ENCODE measurements at regions not wholly inside any gene's neighbourhood (a gene's known extent, or its start where the extent isn't known, plus 50 kb on each side); places are given as distances from the start of the nearest gene placed in this dataset.

- 90 to 100% methylated on average over 1 to 2 of the region's 2 CpGs for WGBS, 2 donors (ENCODE audit: low coverage in 1 of 2)
- TF ChIP-seq CTCF (IDR thresholded peaks at IDR 0.05) (no peak), POLR2AphosphoS5 (IDR thresholded peaks at IDR 0.05) (no peak), EP300 (IDR thresholded peaks at IDR 0.05; ENCODE audit: low read depth) (no peak), POLR2A (IDR thresholded peaks at IDR 0.05) (no peak)
- H3K9me3 ChIP-seq, result no peaks in the 10 kb centered on the region
- no peak overlapping the region for H3K27ac ChIP-seq
- no peaks in the 10 kb centered on the region for H3K36me3 ChIP-seq
- intact Hi-C loops (cut with DNase I; ENCODE audit: low total_unique reads), result no loop called here
- no peaks in the 10 kb centered on the region for H3K4me1 ChIP-seq
- H3K4me3 ChIP-seq, result no peak overlapping the region
- no peaks in the 10 kb centered on the region for H3K27me3 ChIP-seq
- DNase-seq, result no peak
- in situ Hi-C loops (cut with MboI; ENCODE audit: low pct_ligation_motif_present in 1 of 4, low pct_unique_long_range_greater_than_20kb in 1 of 4, low sequenced_read_pairs in 3 of 4), result no loop called here
Measured at GRCh38 chr11:95308512-95309035, 77.6 kb upstream of the SESN3 start.

GRCh38 chr11:95307286-95307685 is 76.3 kb upstream of the SESN3 start:
- H3K27ac ChIP-seq, result no peak overlapping the region
- no peaks in the 10 kb centered on the region for H3K27me3 ChIP-seq
- TF ChIP-seq POLR2AphosphoS5 (IDR thresholded peaks at IDR 0.05) (no peak), CTCF (IDR thresholded peaks at IDR 0.05) (no peak), POLR2A (IDR thresholded peaks at IDR 0.05) (no peak), EP300 (IDR thresholded peaks at IDR 0.05; ENCODE audit: low read depth) (no peak)
- no peaks in the 10 kb centered on the region for H3K36me3 ChIP-seq
- in situ Hi-C loops (cut with MboI; ENCODE audit: low pct_ligation_motif_present in 1 of 4, low pct_unique_long_range_greater_than_20kb in 1 of 4, low sequenced_read_pairs in 3 of 4) (no loop called here), intact Hi-C loops (cut with DNase I; ENCODE audit: low total_unique reads) (no loop called here)
- H3K4me1 ChIP-seq, result no peaks in the 10 kb centered on the region
- WGBS, 2 donors (ENCODE audit: low coverage in 1 of 2), result 100% methylated on average over 1 of the region's 1 CpG; no CpG with 5 or more reads in 1 of the 2 donors
- DNase-seq, result no peak
- H3K4me3 ChIP-seq, result no peak overlapping the region
- no peaks in the 10 kb centered on the region for H3K9me3 ChIP-seq

GRCh38 chr11:95306801-95307200 is 75.8 kb upstream of the SESN3 start:
- no peak for TF ChIP-seq EP300 (IDR thresholded peaks at IDR 0.05; ENCODE audit: low read depth)
- no peak for TF ChIP-seq POLR2AphosphoS5 (IDR thresholded peaks at IDR 0.05)
- TF ChIP-seq CTCF (IDR thresholded peaks at IDR 0.05), result no peak
- no peak for TF ChIP-seq POLR2A (IDR thresholded peaks at IDR 0.05)
- no peak for DNase-seq
- in situ Hi-C loops (cut with MboI; ENCODE audit: low pct_ligation_motif_present in 1 of 4, low pct_unique_long_range_greater_than_20kb in 1 of 4, low sequenced_read_pairs in 3 of 4), result no loop called here
- no peaks in the 10 kb centered on the region for H3K36me3 ChIP-seq
- H3K27me3 ChIP-seq, result no peaks in the 10 kb centered on the region
- H3K4me1 ChIP-seq, result no peaks in the 10 kb centered on the region
- intact Hi-C loops (cut with DNase I; ENCODE audit: low total_unique reads), result no loop called here
- 89 to 97% methylated on average over 1 of the region's 1 CpG for WGBS, 2 donors (ENCODE audit: low coverage in 1 of 2)
- no peaks in the 10 kb centered on the region for H3K9me3 ChIP-seq
- no peak overlapping the region for H3K27ac ChIP-seq
- no peak overlapping the region for H3K4me3 ChIP-seq

GRCh38 chr11:95306123-95306522 is 75.1 kb upstream of the SESN3 start:
- intact Hi-C loops (cut with DNase I; ENCODE audit: low total_unique reads), result no loop called here
- WGBS, 2 donors (ENCODE audit: low coverage in 1 of 2), result 76 to 78% methylated on average over 3 of the region's 3 CpGs
- Histone ChIP-seq H3K9me3 (no peaks in the 10 kb centered on the region), H3K4me3 (no peak overlapping the region), H3K4me1 (no peaks in the 10 kb centered on the region), H3K27me3 (no peaks in the 10 kb centered on the region), H3K27ac (no peak overlapping the region), H3K36me3 (no peaks in the 10 kb centered on the region)
- no peak for TF ChIP-seq EP300 (IDR thresholded peaks at IDR 0.05; ENCODE audit: low read depth)
- TF ChIP-seq POLR2A (IDR thresholded peaks at IDR 0.05), result no peak
- TF ChIP-seq POLR2AphosphoS5 (IDR thresholded peaks at IDR 0.05), result no peak
- no peak for TF ChIP-seq CTCF (IDR thresholded peaks at IDR 0.05)
- no peak for DNase-seq
- in situ Hi-C loops (cut with MboI; ENCODE audit: low pct_ligation_motif_present in 1 of 4, low pct_unique_long_range_greater_than_20kb in 1 of 4, low sequenced_read_pairs in 3 of 4), result no loop called here

All from transverse colon (tissue), 4 donors.